Thyroid gland (tissue), 4 donors: ENCODE measurements at regions not wholly inside any gene's neighbourhood (a gene's known extent, or its start where the extent isn't known, plus 50 kb on each side); places are given as distances from the start of the nearest gene placed in this dataset.

Experiments used
- DNase-seq, 2 donors: peaks; one replicate each; pipeline ENCODE4 v3.0.0-alpha.2; 2019
- H3K27ac ChIP-seq, 3 donors: fragments of 200-600 bp; sonication (generic); 1 replicate in 2 of 3; 2 replicates in 1 of 3; pipeline ENCODE4 v1.5.1; 2016 to 2019; ENCODE audit warnings: mild to moderate bottlenecking in 1 of 3, moderate library complexity in 1 of 3
- H3K27me3 ChIP-seq: fragments of 200-600 bp; sonication (generic); one replicate; pipeline ENCODE4 v1.5.1; 2019
- H3K36me3 ChIP-seq, 2 donors: fragments of 200-600 bp; sonication (generic); one replicate each; pipeline ENCODE4 v1.5.1; 2016 to 2019
- H3K4me1 ChIP-seq, 2 donors: fragments of 200-600 bp; sonication (generic); one replicate each; pipeline ENCODE4 v1.5.1; 2017 to 2019
- H3K4me3 ChIP-seq, 3 donors: fragments of 200-600 bp; sonication (generic); replicated peaks in 1 of 3; 1 replicate in 2 of 3; 2 replicates in 1 of 3; pipeline ENCODE4 v1.5.1; 2016; ENCODE audit warnings: mild to moderate bottlenecking in 1 of 3
- H3K9me3 ChIP-seq: fragments of 200-600 bp; sonication (generic); one replicate; pipeline ENCODE4 v1.5.1; 2017
- POLR2A ChIP-seq, 2 donors: fragments of 450-650 bp; IDR thresholded peaks; one replicate each; pipeline ENCODE4 v1.6.1; 2017; ENCODE audit warnings: antibody characterized with exemption in 2 of 2, mild to moderate bottlenecking in 2 of 2, moderate library complexity in 1 of 2
- WGBS, 2 donors: methylation state at CpG; one replicate each; pipeline ENCODE4 v1.1.5; 2017; 5-methylcytosine and 5-hydroxymethylcytosine counted together
- intact Hi-C: fragments of 100-400 bp; cut with DNase I; formaldehyde crosslinking; loops from one replicate; pipeline ENCODE4 v1.15.1; 2023
- TF ChIP-seq, protein P1 (sequence below), 6 experiments: fragments of 200-600 bp in 3 of 6; fragments of 450-650 bp in 3 of 6; sonication (generic) in 3 of 6; IDR thresholded peaks; one replicate each; pipeline ENCODE4 v1.5.1; 2016 to 2019; ENCODE audit warnings: antibody characterized with exemption in 6 of 6, mild to moderate bottlenecking in 2 of 6, inconsistent platforms in 1 of 6, moderate library complexity in 1 of 6

- Histone ChIP-seq H3K4me1 (no peaks in the 10 kb centered on the region), H3K27me3 (no peaks in the 10 kb centered on the region), H3K27ac (no peak overlapping the region), H3K36me3 (no peaks in the 10 kb centered on the region), H3K4me3 (no peak overlapping the region), H3K9me3 (no peaks in the 10 kb centered on the region)
- 67 to 76% methylated on average over 7 of the region's 7 CpGs for WGBS, 2 donors
- intact Hi-C loops = no loop called here
- TF ChIP-seq, protein P1, sequence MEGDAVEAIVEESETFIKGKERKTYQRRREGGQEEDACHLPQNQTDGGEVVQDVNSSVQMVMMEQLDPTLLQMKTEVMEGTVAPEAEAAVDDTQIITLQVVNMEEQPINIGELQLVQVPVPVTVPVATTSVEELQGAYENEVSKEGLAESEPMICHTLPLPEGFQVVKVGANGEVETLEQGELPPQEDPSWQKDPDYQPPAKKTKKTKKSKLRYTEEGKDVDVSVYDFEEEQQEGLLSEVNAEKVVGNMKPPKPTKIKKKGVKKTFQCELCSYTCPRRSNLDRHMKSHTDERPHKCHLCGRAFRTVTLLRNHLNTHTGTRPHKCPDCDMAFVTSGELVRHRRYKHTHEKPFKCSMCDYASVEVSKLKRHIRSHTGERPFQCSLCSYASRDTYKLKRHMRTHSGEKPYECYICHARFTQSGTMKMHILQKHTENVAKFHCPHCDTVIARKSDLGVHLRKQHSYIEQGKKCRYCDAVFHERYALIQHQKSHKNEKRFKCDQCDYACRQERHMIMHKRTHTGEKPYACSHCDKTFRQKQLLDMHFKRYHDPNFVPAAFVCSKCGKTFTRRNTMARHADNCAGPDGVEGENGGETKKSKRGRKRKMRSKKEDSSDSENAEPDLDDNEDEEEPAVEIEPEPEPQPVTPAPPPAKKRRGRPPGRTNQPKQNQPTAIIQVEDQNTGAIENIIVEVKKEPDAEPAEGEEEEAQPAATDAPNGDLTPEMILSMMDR (IDR thresholded peaks at IDR 0.05) = no peak
- no peak for TF ChIP-seq POLR2A (IDR thresholded peaks at IDR 0.05)
- no peak for DNase-seq
These were observed 1406.3 kb upstream of the CELF4 start for GRCh38 chr18:38971881-38972280.

DNA sequence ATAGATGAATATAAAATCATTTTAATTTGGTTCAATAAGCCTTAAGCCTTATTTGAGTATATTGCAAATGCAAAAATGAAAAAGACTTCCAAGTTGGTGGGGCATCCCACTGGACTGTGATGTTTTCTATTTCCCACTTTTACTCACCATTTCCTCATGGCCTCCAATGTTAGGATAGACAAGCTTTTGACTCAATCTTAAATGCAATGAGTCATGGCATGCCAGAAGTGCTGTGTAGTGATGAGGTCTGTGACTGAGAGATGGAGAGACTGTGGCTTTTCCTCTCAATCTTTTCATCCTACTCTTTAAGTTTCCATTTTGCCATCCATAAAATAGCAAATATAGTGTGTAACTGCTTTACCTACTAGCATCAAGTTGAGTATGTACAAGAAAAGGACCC lies 1401.2 kb upstream of the CELF4 start:
- no peaks in the 10 kb centered on the region for H3K4me1 ChIP-seq
- no peaks in the 10 kb centered on the region for H3K36me3 ChIP-seq
- H3K27ac ChIP-seq = no peak overlapping the region
- TF ChIP-seq POLR2A (IDR thresholded peaks at IDR 0.05) = no peak
- TF ChIP-seq, protein P1 (IDR thresholded peaks at IDR 0.05) = no peak
- DNase-seq = no peak
- intact Hi-C loops = no loop called here
- no peaks in the 10 kb centered on the region for H3K9me3 ChIP-seq
- H3K4me3 ChIP-seq = no peak overlapping the region
- no peaks in the 10 kb centered on the region for H3K27me3 ChIP-seq

DNA sequence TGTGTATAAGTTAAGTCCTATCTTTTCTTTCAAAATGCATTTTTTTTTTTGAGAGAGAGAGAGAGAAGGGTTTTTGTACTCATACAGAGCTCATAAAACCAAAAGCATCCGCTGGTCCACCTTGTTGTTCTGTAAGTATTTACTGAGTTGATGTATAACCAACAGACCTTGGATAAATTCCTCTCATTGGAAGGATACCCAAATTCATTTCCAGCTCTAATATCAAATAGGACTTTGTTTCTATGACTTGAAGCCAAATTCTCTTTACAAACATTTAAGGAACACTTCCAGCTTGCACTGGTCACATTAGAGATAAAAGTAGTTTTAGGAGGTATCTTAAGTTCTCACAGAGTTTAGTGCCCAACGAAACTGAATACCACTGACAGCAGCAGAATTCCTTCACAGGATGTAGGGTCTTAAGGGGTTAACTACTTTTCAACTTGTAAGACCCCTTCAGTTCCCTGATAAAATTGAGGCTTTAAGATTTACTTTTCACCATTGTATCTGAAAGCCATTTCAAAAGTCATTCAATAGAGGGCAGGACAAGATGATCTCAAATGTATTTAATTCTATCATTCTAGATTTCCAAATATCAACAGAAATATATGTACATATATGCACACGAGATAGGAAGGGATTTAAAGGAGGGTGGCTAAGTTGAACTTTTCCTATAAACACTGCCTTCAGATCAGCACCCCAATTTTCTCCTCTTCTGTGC lies 1398.5 kb upstream of the CELF4 start:
- intact Hi-C loops = loop anchor here (2.0 kb wide), 1 partner anchor 15 kb away; no protein-coding TSS in a partner anchor
- WGBS, 2 donors = 51 to 53% methylated on average over 3 of the region's 3 CpGs
- H3K4me3 ChIP-seq = no peak overlapping the region

DNA sequence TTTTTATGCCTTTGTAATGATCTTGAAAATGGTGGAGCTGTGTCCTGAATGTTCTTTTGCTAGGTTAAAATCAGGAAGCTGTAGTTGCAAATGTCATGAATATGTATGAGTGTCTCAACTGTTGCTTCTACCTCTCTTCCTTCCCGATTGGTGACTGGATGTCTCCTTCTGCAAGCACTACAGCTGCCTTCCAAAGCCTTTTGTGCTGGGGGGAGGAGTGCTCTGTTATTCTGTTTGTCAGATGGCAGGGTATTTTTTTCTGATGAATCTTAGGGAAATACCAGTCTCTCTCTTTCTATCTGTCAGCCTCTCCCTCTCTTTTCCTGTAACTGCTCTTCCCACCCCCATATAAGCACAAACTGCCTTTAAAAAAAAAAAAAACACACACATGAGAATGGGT lies 1396.3 kb upstream of the CELF4 start:
- Histone ChIP-seq H3K4me1 (no peaks in the 10 kb centered on the region), H3K27ac (no peak overlapping the region), H3K9me3 (no peaks in the 10 kb centered on the region), H3K36me3 (no peaks in the 10 kb centered on the region), H3K27me3 (no peaks in the 10 kb centered on the region), H3K4me3 (no peak overlapping the region)
- WGBS, 2 donors = 21 to 69% methylated on average over 1 of the region's 1 CpG
- intact Hi-C loops = loop anchor here (2.0 kb wide), 1 partner anchor 13 kb away; no protein-coding TSS in a partner anchor
- no peak for TF ChIP-seq POLR2A (IDR thresholded peaks at IDR 0.05)
- TF ChIP-seq, protein P1 (IDR thresholded peaks at IDR 0.05) = no peak
- DNase-seq = no peak

More for the DNA sequence above, 1398.5 kb upstream of the CELF4 start:
- H3K27ac ChIP-seq = no peak overlapping the region
- H3K27me3 ChIP-seq = no peaks in the 10 kb centered on the region
- TF ChIP-seq, protein P1 (IDR thresholded peaks at IDR 0.05) = no peak
- TF ChIP-seq POLR2A (IDR thresholded peaks at IDR 0.05) = no peak
- no peaks in the 10 kb centered on the region for H3K9me3 ChIP-seq
- no peaks in the 10 kb centered on the region for H3K4me1 ChIP-seq
- no peak for DNase-seq
- no peaks in the 10 kb centered on the region for H3K36me3 ChIP-seq

GRCh38 chr18:38957736-38958135 lies 1392.1 kb upstream of the CELF4 start:
- Histone ChIP-seq H3K4me3 (no peak overlapping the region), H3K27ac (no peak overlapping the region), H3K9me3 (no peaks in the 10 kb centered on the region), H3K4me1 (no peaks in the 10 kb centered on the region), H3K27me3 (no peaks in the 10 kb centered on the region), H3K36me3 (no peaks in the 10 kb centered on the region)
- no peak for DNase-seq
- 20 to 21% methylated on average over 1 of the region's 1 CpG for WGBS, 2 donors
- TF ChIP-seq, protein P1 (IDR thresholded peaks at IDR 0.05) = no peak
- no peak for TF ChIP-seq POLR2A (IDR thresholded peaks at IDR 0.05)
- intact Hi-C loops = no loop called here
